ENCODE measurements at regions not wholly inside any gene's neighbourhood (a gene's known extent, or its start where the extent isn't known, plus 50 kb on each side); places are given as distances from the start of the nearest gene placed in this dataset.

GRCh38 chr21:39012326-39013230 is 170.7 kb downstream of the PSMG1 start:
- TF ChIP-seq, protein P1, sequence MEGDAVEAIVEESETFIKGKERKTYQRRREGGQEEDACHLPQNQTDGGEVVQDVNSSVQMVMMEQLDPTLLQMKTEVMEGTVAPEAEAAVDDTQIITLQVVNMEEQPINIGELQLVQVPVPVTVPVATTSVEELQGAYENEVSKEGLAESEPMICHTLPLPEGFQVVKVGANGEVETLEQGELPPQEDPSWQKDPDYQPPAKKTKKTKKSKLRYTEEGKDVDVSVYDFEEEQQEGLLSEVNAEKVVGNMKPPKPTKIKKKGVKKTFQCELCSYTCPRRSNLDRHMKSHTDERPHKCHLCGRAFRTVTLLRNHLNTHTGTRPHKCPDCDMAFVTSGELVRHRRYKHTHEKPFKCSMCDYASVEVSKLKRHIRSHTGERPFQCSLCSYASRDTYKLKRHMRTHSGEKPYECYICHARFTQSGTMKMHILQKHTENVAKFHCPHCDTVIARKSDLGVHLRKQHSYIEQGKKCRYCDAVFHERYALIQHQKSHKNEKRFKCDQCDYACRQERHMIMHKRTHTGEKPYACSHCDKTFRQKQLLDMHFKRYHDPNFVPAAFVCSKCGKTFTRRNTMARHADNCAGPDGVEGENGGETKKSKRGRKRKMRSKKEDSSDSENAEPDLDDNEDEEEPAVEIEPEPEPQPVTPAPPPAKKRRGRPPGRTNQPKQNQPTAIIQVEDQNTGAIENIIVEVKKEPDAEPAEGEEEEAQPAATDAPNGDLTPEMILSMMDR (IDR thresholded peaks at IDR 0.05; ENCODE audit: low read length, missing control alignments), result no peak

DNA sequence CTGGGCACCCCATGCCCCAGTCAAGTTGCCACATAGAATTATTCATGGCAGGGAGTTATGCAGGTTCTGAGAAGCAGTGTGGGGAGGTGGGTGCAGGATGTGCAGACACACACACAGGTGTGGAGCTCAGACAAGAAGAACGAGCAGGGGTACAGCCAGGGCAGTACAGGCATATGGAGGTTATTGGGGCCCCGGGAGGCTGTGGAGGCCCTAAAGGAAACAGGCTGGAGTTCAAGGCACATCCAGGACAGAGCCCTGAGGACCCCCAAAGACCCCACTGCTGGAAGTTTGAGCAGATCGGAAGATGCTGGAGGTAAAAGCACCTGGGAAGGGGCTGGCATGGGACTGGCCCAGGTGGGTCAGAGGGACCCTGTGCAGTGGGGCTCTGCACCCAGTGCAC is 171.3 kb downstream of the PSMG1 start:
- H3K4me3 ChIP-seq (replicated peaks; ENCODE audit: low read depth, low read length), result no peak overlapping the region
- TF ChIP-seq, protein P1 (IDR thresholded peaks at IDR 0.05; ENCODE audit: low read length, missing control alignments), result no peak
- no peak for DNase-seq (ENCODE audit: low read depth)

More at GRCh38 chr21:39012326-39013230, 170.7 kb downstream of the PSMG1 start:
- no peak overlapping the region for H3K4me3 ChIP-seq (replicated peaks; ENCODE audit: low read depth, low read length)
- DNase-seq (ENCODE audit: low read depth), result no peak

GRCh38 chr21:39010629-39011404 is 172.4 kb downstream of the PSMG1 start:
- H3K4me3 ChIP-seq (replicated peaks; ENCODE audit: low read depth, low read length), result no peak overlapping the region
- DNase-seq (ENCODE audit: low read depth), result no peak
- TF ChIP-seq, protein P1 (IDR thresholded peaks at IDR 0.05; ENCODE audit: low read length, missing control alignments), result no peak

GRCh38 chr21:39009587-39010225 is 173.5 kb downstream of the PSMG1 start:
- TF ChIP-seq, protein P1 (IDR thresholded peaks at IDR 0.05; ENCODE audit: low read length, missing control alignments), result no peak
- DNase-seq (ENCODE audit: low read depth), result no peak

GRCh38 chr21:39007985-39008384 is 175.3 kb downstream of the PSMG1 start:
- no peak for DNase-seq (ENCODE audit: low read depth)
- no peak overlapping the region for H3K4me3 ChIP-seq (replicated peaks; ENCODE audit: low read depth, low read length)
- TF ChIP-seq, protein P1 (IDR thresholded peaks at IDR 0.05; ENCODE audit: low read length, missing control alignments), result no peak

More at GRCh38 chr21:39009587-39010225, 173.5 kb downstream of the PSMG1 start:
- no peak overlapping the region for H3K4me3 ChIP-seq (replicated peaks; ENCODE audit: low read depth, low read length)

DNA sequence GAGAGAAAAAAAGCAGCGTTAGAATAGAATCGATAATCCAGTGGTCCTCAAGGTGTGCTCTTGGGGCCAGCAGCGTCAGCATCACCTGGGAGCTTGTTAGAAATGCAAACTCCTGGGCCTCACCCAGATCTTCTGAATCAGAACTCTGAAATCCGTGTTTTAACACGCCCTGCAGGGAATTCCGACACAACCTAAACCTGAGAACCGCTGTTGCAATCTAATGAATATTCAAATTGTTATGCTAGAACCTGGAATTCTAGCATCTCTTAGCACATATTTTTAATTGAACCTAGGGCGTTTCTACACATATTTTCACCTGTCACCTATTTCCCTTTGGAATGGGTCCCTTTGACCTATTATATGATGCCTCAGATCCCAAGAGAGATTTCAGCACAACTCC is 175.7 kb downstream of the PSMG1 start:
- no peak overlapping the region for H3K4me3 ChIP-seq (replicated peaks; ENCODE audit: low read depth, low read length)
- TF ChIP-seq, protein P1 (IDR thresholded peaks at IDR 0.05; ENCODE audit: low read length, missing control alignments), result no peak
- DNase-seq (ENCODE audit: low read depth), result no peak

Data from fibroblast of pulmonary artery (primary cell).